ENCODE measurements at regions not wholly inside any gene's neighbourhood (a gene's known extent, or its start where the extent isn't known, plus 50 kb on each side); places are given as distances from the start of the nearest gene placed in this dataset.

GRCh38 chr21:39048574-39048973 is 134.7 kb downstream of the PSMG1 start:
- no peak for TF ChIP-seq REST (IDR thresholded peaks at IDR 0.05)
- TF ChIP-seq CTCF (IDR thresholded peaks at IDR 0.05; ENCODE audit: low read depth, low read length, missing input control) = no peak
- no peak for TF ChIP-seq FOXA1 (IDR thresholded peaks at IDR 0.05)
- TF ChIP-seq GABPA (IDR thresholded peaks at IDR 0.05 in 1 of 2, conservative IDR thresholded peaks at IDR 0.05 in 1 of 2) = no peak
- no peak for TF ChIP-seq RAD21 (IDR thresholded peaks at IDR 0.05)
- TF ChIP-seq, protein P1, sequence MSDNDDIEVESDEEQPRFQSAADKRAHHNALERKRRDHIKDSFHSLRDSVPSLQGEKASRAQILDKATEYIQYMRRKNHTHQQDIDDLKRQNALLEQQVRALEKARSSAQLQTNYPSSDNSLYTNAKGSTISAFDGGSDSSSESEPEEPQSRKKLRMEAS (IDR thresholded peaks at IDR 0.05) = no peak
- no peak for TF ChIP-seq JUND (IDR thresholded peaks at IDR 0.05)
- TF ChIP-seq YY1 (IDR thresholded peaks at IDR 0.05) = no peak
- TF ChIP-seq ATF3 (IDR thresholded peaks at IDR 0.05) = no peak
